Stomach (tissue), 8 donors: ENCODE measurements at regions not wholly inside any gene's neighbourhood (a gene's known extent, or its start where the extent isn't known, plus 50 kb on each side); places are given as distances from the start of the nearest gene placed in this dataset.

Experiments
- DNase-seq, 2 donors: peaks; one replicate each; pipeline versions ENCODE4 v3.0.0 to v3.0.0-alpha.2; 2013 to 2019
- H3K27ac ChIP-seq, 5 donors: fragments of 200-600 bp in 4 of 5; sonication (generic) in 4 of 5; one replicate each; pipeline ENCODE4 v1.5.1; 2013 to 2019; ENCODE audit warnings: mild to moderate bottlenecking in 1 of 5, moderate library complexity in 1 of 5
- H3K27me3 ChIP-seq, 3 donors: fragments of 200-600 bp; sonication (generic); one replicate each; pipeline ENCODE4 v1.5.1; 2017 to 2019; ENCODE audit warnings: mixed run types in 1 of 3
- H3K36me3 ChIP-seq, 4 donors: fragments of 200-600 bp; sonication (generic); 1 replicate in 3 of 4; 2 replicates in 1 of 4; pipeline ENCODE4 v1.5.1; 2016 to 2019
- H3K4me1 ChIP-seq, 4 donors: fragments of 200-600 bp; sonication (generic); one replicate each; pipeline ENCODE4 v1.5.1; 2016 to 2019
- H3K4me3 ChIP-seq, 4 donors: fragments of 200-600 bp; sonication (generic) in 3 of 4; one replicate each; pipeline ENCODE4 v1.5.1; 2016 to 2019; ENCODE audit warnings: mild to moderate bottlenecking in 1 of 4
- H3K9me3 ChIP-seq, 4 donors: fragments of 200-600 bp; sonication (generic); one replicate each; pipeline ENCODE4 v1.5.1; 2016 to 2019
- EP300 ChIP-seq: sonication (generic); formaldehyde crosslinking; IDR thresholded peaks from one replicate; pipeline ENCODE4 v1.6.1; 2017; ENCODE audit warnings: antibody characterized with exemption
- POLR2A ChIP-seq, 4 donors: fragments of 450-650 bp; IDR thresholded peaks; one replicate each; pipeline ENCODE4 v1.6.1; 2016; ENCODE audit warnings: antibody characterized with exemption in 4 of 4, control low read depth in 2 of 4, mild to moderate bottlenecking in 1 of 4, moderate library complexity in 1 of 4
- POLR2AphosphoS5 ChIP-seq, 3 donors: sonication (generic); formaldehyde crosslinking; IDR thresholded peaks; one replicate each; pipeline ENCODE4 v1.6.1; 2016; ENCODE audit warnings: antibody characterized with exemption in 3 of 3
- WGBS, 5 donors: extraction: QIAGEN DNeasy Blood & Tissue Kit in 3 of 5; methylation state at CpG; one replicate each; pipeline versions ENCODE4 v1.1.5 to v1.1.7; 2013 to 2018; 5-methylcytosine and 5-hydroxymethylcytosine counted together
- intact Hi-C: fragments of 100-400 bp; cut with DNase I; formaldehyde crosslinking; loops from one replicate; pipeline ENCODE4 v1.15.1; 2023; ENCODE audit warnings: low total_unique reads
- TF ChIP-seq, protein P1 (sequence below), 7 experiments: fragments of 450-650 bp in 4 of 7; fragments of 200-600 bp in 3 of 7; sonication (generic) in 3 of 7; IDR thresholded peaks; one replicate each; pipeline ENCODE4 v1.5.1; 2016 to 2019; ENCODE audit warnings: antibody characterized with exemption in 7 of 7, control low read depth in 2 of 7, mild to moderate bottlenecking in 1 of 7
- donor health status: healthy with polysubstance abuse.
- donor health status: Bipolar disorder and iron deficiency.
- donor health status: healthy.

DNA sequence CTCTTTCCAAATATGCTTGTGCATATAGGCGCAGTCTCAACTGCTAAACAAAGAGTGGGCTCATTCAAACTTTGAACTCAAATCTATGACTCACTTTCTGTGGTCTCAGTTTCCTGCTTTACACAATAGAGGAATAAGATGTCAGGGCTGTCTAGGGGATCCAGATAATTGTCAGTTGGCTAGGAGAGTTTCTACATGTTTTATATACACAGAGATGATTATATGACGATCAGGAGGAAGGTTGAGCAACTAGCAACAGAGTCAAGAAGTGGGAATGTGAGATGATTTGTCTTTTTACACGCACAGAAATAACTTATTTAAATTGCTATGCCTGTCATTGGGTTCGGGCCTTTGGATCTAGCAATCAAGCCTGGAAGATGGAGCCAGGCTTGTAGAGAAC, 299.4 kb upstream of the LYPLAL1 start:
- no peaks in the 10 kb centered on the region for H3K27me3 ChIP-seq
- H3K9me3 ChIP-seq, result no peaks in the 10 kb centered on the region
- intact Hi-C loops, result no loop called here
- no peaks in the 10 kb centered on the region for H3K36me3 ChIP-seq
- H3K27ac ChIP-seq, result no peak overlapping the region
- H3K4me3 ChIP-seq, result no peak overlapping the region
- TF ChIP-seq EP300, result no peak
- TF ChIP-seq, protein P1, sequence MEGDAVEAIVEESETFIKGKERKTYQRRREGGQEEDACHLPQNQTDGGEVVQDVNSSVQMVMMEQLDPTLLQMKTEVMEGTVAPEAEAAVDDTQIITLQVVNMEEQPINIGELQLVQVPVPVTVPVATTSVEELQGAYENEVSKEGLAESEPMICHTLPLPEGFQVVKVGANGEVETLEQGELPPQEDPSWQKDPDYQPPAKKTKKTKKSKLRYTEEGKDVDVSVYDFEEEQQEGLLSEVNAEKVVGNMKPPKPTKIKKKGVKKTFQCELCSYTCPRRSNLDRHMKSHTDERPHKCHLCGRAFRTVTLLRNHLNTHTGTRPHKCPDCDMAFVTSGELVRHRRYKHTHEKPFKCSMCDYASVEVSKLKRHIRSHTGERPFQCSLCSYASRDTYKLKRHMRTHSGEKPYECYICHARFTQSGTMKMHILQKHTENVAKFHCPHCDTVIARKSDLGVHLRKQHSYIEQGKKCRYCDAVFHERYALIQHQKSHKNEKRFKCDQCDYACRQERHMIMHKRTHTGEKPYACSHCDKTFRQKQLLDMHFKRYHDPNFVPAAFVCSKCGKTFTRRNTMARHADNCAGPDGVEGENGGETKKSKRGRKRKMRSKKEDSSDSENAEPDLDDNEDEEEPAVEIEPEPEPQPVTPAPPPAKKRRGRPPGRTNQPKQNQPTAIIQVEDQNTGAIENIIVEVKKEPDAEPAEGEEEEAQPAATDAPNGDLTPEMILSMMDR (IDR thresholded peaks at IDR 0.05), result no peak
- TF ChIP-seq POLR2A (IDR thresholded peaks at IDR 0.05), result no peak
- TF ChIP-seq POLR2AphosphoS5 (IDR thresholded peaks at IDR 0.05), result no peak
- H3K4me1 ChIP-seq, result no peaks in the 10 kb centered on the region
- WGBS, 5 donors, result 58 to 62% (median 61%) methylated on average over 4 of the region's 4 CpGs
- DNase-seq, result peak in 1 of 2 donors; percentile 9

DNA sequence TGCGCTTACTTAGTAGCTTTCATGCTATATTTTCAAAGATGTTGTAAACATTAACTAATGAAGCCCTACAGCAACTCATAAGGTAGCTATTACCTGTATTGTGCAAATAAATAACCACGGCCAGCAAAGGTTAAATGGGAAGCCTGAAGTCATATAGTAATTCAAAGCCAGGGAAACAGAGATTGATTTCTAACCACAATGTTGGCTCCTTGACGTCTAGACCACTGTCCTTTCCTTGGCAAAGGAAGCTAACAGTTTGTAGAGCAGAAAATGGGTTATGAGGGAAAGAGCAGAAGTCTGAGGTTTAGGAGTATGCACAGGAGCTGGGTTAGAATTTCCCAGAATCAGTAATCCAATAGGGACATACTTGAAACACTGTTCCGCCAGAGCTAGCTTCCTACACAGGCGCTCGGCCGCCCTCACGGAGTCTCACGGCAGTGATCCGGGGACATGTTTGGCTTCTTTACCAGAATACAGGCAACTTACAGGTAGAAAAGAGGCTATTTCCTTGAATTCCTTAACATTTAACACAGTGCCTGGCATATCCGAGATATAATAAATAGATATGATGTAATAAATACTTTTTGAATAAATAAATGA, 298.8 kb upstream of the LYPLAL1 start:
- intact Hi-C loops, result no loop called here
- H3K36me3 ChIP-seq, result no peaks in the 10 kb centered on the region
- no peaks in the 10 kb centered on the region for H3K9me3 ChIP-seq
- H3K4me1 ChIP-seq, result no peaks in the 10 kb centered on the region
- H3K27ac ChIP-seq, result no peak overlapping the region
- WGBS, 5 donors, result 89 to 91% (median 90%) methylated on average over 11 of the region's 11 CpGs
- no peak for DNase-seq
- TF ChIP-seq POLR2A (IDR thresholded peaks at IDR 0.05), result no peak
- TF ChIP-seq EP300, result no peak
- TF ChIP-seq, protein P1 (IDR thresholded peaks at IDR 0.05), result no peak
- TF ChIP-seq POLR2AphosphoS5 (IDR thresholded peaks at IDR 0.05), result no peak
- H3K27me3 ChIP-seq, result no peaks in the 10 kb centered on the region
- H3K4me3 ChIP-seq, result no peak overlapping the region

DNA sequence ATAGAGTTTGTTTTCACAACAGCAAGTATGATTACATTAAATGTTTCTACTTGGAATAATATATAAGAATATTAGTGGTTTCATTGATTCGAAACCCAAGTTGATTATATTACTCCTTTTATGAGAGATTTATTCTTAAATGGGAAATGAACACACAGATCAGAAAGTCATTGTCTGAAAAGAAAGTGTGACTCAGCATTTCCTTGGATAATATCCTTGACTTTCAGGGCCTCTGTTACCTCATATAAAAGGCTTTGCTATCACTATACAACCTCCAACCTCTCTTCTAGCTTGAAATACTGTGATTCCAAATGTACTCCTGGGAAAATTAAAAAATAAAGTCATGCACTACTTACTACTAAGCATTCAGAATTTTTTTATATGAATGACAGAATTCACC, 295.3 kb upstream of the LYPLAL1 start:
- DNase-seq, result peak in 1 of 2 donors; percentile 28
- Histone ChIP-seq H3K27me3 (no peaks in the 10 kb centered on the region), H3K4me1 (no peaks in the 10 kb centered on the region), H3K27ac (no peak overlapping the region), H3K4me3 (no peak overlapping the region), H3K9me3 (no peaks in the 10 kb centered on the region), H3K36me3 (no peaks in the 10 kb centered on the region)
- intact Hi-C loops, result no loop called here
- TF ChIP-seq POLR2AphosphoS5 (IDR thresholded peaks at IDR 0.05) (no peak), POLR2A (IDR thresholded peaks at IDR 0.05) (no peak), EP300 (no peak)
- TF ChIP-seq, protein P1 (IDR thresholded peaks at IDR 0.05), result no peak
- WGBS, 5 donors, result 76 to 93% (median 91%) methylated on average over 1 of the region's 1 CpG

DNA sequence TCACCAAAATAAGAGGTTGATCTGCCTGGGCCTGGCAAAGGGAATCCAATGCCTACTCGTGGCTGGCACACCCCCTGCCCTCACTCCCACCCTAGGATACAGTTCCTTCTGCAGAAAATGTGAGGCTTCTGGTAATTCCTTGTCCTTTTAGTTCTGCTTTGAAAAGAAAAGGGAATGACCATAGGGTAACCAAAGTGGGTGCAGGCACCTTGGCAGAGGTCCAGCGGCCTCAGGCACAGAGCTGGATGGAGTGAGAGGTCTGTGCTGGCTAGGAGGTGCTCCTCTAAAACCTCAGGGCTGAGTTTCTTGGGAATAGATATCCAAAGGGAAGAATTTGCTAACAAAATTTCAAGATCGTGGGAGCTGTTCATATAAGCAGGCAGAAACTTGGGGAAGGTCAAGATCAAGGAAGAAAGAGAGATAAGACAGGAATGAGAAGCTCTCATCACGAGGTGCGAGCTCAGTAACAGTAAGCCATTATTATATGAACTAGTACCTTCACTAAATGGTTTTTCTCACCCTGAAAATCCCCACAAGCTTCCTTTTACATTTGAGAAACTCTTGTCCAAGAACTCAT, 293.1 kb upstream of the LYPLAL1 start:
- H3K4me3 ChIP-seq, result no peak overlapping the region
- H3K27me3 ChIP-seq, result no peaks in the 10 kb centered on the region
- 60 to 77% (median 64%) methylated on average over 5 of the region's 5 CpGs for WGBS, 5 donors
- H3K4me1 ChIP-seq, result no peaks in the 10 kb centered on the region
- H3K9me3 ChIP-seq, result peaks cover 0 to 4% (median 0%) of the 10 kb centered on the region in 4 donors
- DNase-seq, result no peak
- intact Hi-C loops, result no loop called here
- H3K36me3 ChIP-seq, result no peaks in the 10 kb centered on the region
- no peak for TF ChIP-seq POLR2AphosphoS5 (IDR thresholded peaks at IDR 0.05)
- TF ChIP-seq POLR2A (IDR thresholded peaks at IDR 0.05), result no peak
- TF ChIP-seq EP300, result no peak
- TF ChIP-seq, protein P1 (IDR thresholded peaks at IDR 0.05), result no peak
- no peak overlapping the region for H3K27ac ChIP-seq
